Tibial artery (tissue), 4 donors: ENCODE measurements at regions not wholly inside any gene's neighbourhood (a gene's known extent, or its start where the extent isn't known, plus 50 kb on each side); places are given as distances from the start of the nearest gene placed in this dataset.

Experiments used
- DNase-seq, 2 donors: peaks; one replicate each; pipeline ENCODE4 v3.0.0-alpha.2; 2019
- H3K27ac ChIP-seq, 2 donors: fragments of 200-600 bp; sonication (generic) in 1 of 2; 1 replicate in 1 of 2; 2 replicates in 1 of 2; pipeline ENCODE4 v1.5.1; 2018 to 2019; ENCODE audit warnings: mild to moderate bottlenecking in 1 of 2
- H3K27me3 ChIP-seq, 2 donors: fragments of 200-600 bp; sonication (generic) in 1 of 2; one replicate each; pipeline versions ENCODE4 v1.5.1 to v1.6.0; 2016 to 2019
- H3K36me3 ChIP-seq, 3 donors: fragments of 200-600 bp; sonication (generic) in 2 of 3; one replicate each; pipeline ENCODE4 v1.5.1; 2016 to 2019; ENCODE audit warnings: mild to moderate bottlenecking in 2 of 3
- H3K4me1 ChIP-seq, 4 donors: fragments of 200-600 bp; sonication (generic) in 2 of 4; 1 replicate in 3 of 4; 2 replicates in 1 of 4; pipeline ENCODE4 v1.5.1; 2016 to 2019
- H3K4me3 ChIP-seq, 2 donors: fragments of 200-600 bp; sonication (generic) in 1 of 2; 1 replicate in 1 of 2; 2 replicates in 1 of 2; pipeline ENCODE4 v1.5.1; 2018 to 2019; ENCODE audit warnings: mild to moderate bottlenecking in 2 of 2
- H3K9me3 ChIP-seq, 3 donors: fragments of 200-600 bp; sonication (generic) in 1 of 3; one replicate each; pipeline ENCODE4 v1.5.1; 2016 to 2019
- CTCF ChIP-seq, 2 experiments: fragments of 200-600 bp in 1 of 2; fragments of 450-650 bp in 1 of 2; IDR thresholded peaks; one replicate each; pipeline ENCODE4 v1.5.1; 2017 to 2019; ENCODE audit warnings: antibody characterized with exemption in 2 of 2, mild to moderate bottlenecking in 1 of 2, moderate library complexity in 1 of 2
- intact Hi-C: fragments of 100-400 bp; cut with DNase I; formaldehyde crosslinking; loops from one replicate; pipeline ENCODE4 v1.15.0; 2023; ENCODE audit warnings: low total_unique reads

DNA sequence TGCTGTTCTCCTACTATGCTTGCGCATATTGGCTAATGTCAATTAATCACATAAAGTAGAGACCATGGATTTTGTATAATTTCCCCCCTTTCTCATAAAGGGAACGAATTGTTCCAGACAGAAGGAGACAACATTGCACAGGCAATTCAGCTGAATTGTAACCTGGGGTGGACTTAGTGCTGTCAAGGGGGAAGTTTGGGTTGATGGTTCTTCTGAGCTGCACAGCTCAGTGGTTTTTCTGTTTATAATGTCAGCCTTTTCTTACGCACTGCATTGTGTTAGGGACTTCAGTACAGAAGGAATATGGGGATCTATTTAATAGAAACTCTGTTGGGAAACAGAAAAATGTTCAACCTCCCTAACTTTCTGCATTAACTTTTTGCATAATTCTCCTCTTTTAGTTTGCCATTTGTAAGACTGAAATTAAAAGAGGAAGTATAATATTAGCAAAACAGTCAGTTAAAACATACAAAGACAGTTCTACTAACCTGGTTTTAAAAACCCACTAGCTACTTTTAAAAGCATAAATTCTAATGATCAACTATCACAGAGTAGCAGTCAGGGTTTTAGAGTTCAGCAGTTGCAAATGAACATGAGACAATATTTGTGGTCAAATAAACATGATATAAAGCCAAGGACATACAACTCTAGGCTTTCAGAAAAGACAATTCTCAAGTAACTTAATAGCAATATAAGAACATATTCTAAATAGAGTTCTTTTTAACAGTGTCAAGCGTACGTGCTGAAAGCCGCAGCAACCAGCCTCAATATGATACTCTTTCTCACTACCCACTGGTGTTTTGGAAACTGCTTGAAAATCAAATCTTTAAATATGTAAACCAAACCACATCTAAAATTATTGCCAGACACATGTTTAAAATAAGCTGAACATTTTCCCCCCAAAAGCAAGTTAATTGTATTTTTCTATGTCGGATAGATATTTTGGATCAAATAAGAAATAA is 393.0 kb downstream of the FSCB start:
- Histone ChIP-seq H3K36me3 (no peaks in the 10 kb centered on the region), H3K9me3 (peaks cover 0 to 3% (median 0%) of the 10 kb centered on the region in 3 donors), H3K4me1 (no peaks in the 10 kb centered on the region), H3K27me3 (no peaks in the 10 kb centered on the region), H3K4me3 (no peak overlapping the region), H3K27ac (no peak overlapping the region)
- intact Hi-C loops: no loop called here
- no peak for DNase-seq
- no peak for TF ChIP-seq CTCF (IDR thresholded peaks at IDR 0.05)

DNA sequence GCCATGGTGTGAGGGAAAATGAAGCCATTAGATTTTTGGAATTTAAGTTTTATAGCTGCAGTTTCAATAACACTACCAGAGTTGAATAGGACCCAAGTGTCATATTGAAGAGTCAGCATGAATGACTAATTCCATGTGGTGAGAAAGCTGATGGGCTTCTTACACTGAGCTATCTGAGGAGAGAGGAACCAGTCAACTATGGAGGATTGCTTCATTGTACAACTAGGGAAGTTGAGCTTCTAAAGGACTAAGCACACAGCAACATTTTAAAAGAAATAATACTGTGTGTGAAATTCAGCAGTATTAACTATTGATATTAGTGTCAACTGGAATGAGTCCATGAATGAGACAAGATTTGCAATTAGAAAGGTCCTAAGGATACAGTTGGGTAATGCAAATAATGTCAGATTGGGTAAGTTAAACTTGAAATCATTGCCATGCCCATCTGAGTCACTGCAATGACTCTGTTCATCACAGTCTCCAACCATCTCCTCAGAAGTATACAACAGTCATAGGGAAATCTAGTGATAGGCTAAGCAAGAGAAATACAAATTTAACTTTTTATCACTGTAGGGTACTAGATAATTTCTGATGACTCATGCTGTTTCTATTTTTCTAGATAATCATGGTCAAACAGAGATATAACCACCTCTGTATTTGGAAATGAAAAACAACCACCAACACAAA is 394.2 kb downstream of the FSCB start:
- DNase-seq: no peak
- intact Hi-C loops: no loop called here
- TF ChIP-seq CTCF (IDR thresholded peaks at IDR 0.05): no peak
- Histone ChIP-seq H3K9me3 (peaks cover 0 to 5% (median 0%) of the 10 kb centered on the region in 3 donors), H3K27ac (no peak overlapping the region), H3K36me3 (no peaks in the 10 kb centered on the region), H3K4me1 (no peaks in the 10 kb centered on the region), H3K4me3 (no peak overlapping the region), H3K27me3 (no peaks in the 10 kb centered on the region)

DNA sequence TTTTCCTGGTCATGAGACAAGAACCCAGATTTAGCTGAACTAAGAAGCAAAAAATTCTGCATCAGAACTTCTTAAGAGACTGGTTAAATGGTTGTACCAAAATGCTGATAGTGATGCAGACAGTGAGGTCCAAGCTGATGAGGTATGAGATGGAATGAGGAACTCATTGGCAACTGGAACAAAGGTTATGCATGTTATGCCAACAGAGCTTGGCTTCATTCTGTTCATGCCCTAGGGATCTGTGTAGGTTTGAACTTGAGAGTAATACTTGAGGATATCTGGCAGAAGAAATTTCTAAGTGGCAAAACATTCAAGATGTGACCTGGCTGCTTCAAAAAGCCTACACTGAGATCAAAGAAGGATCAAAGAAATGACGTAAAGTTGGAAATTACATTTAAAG is 398.0 kb downstream of the FSCB start:
- Histone ChIP-seq H3K9me3 (peaks cover 0 to 5% (median 0%) of the 10 kb centered on the region in 3 donors), H3K36me3 (no peaks in the 10 kb centered on the region), H3K4me1 (no peaks in the 10 kb centered on the region), H3K4me3 (no peak overlapping the region), H3K27ac (no peak overlapping the region), H3K27me3 (no peaks in the 10 kb centered on the region)
- no peak for TF ChIP-seq CTCF (IDR thresholded peaks at IDR 0.05)
- intact Hi-C loops: no loop called here
- no peak for DNase-seq

GRCh38 chr14:44108601-44109000 is 398.5 kb downstream of the FSCB start:
- Histone ChIP-seq H3K27ac (no peak overlapping the region), H3K27me3 (no peaks in the 10 kb centered on the region), H3K4me1 (no peaks in the 10 kb centered on the region), H3K4me3 (no peak overlapping the region), H3K36me3 (no peaks in the 10 kb centered on the region), H3K9me3 (peaks cover 0 to 5% (median 0%) of the 10 kb centered on the region in 3 donors)
- no peak for TF ChIP-seq CTCF (IDR thresholded peaks at IDR 0.05)
- DNase-seq: no peak
- intact Hi-C loops: no loop called here

DNA sequence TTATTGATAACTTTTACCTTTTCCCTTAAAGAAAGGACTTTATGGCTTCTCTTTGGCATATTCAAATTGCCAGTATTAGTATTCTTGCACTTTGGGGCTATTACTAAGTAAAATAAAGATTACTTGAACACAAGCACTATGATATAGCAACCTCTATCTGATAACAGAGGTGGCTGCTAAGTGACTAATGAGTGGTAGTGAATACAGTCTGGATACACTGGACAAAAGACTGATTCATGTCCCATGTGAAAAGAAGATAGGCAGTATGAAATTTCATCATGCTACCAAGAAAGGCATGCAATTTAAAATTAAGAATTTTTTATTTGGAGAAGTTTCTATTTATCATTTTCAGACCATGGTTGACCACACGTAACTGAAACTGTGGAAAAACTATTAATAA is 399.9 kb downstream of the FSCB start:
- no peak for TF ChIP-seq CTCF (IDR thresholded peaks at IDR 0.05)
- no peaks in the 10 kb centered on the region for H3K36me3 ChIP-seq
- no peak for DNase-seq
- H3K4me1 ChIP-seq: no peaks in the 10 kb centered on the region
- peaks cover 0 to 5% (median 0%) of the 10 kb centered on the region in 3 donors for H3K9me3 ChIP-seq
- H3K4me3 ChIP-seq: no peak overlapping the region
- no peaks in the 10 kb centered on the region for H3K27me3 ChIP-seq
- intact Hi-C loops: no loop called here
- H3K27ac ChIP-seq: no peak overlapping the region
